GM12878 (cell line): ENCODE measurements at regions not wholly inside any gene's neighbourhood (a gene's known extent, or its start where the extent isn't known, plus 50 kb on each side); places are given as distances from the start of the nearest gene placed in this dataset.

Source experiments
- ATAC-seq: fragments of 200-7000 bp; cut with Tn5 transposase; 3 replicates; pipeline ENCODE4 v1.9.1; 2020; ENCODE audit warnings: mild to moderate bottlenecking, moderate library complexity
- BruUV-seq: library from RNA; stranded (reverse); fragments of 400-500 nt; replicated peaks from 2 replicates; lab custom pipeline; 2021; lab: Mats Ljungman, UMichigan
- CTCF ChIA-PET: fragments of 300-600 bp; sonication (Branson Sonifier 250); formaldehyde crosslinking; extraction: SDS; loops from one replicate; lab custom pipeline; 2021; ENCODE audit warnings: inconsistent platforms; lab: Yijun Ruan, JAX
- POLR2A ChIA-PET: fragments of 350-600 bp; formaldehyde crosslinking; extraction: SDS; loops from one replicate; lab custom pipeline; 2021; ENCODE audit warnings: inconsistent platforms; lab: Charles Lee
- RAD21 ChIA-PET: fragments of 300-600 bp; sonication (Branson Sonifier 250); formaldehyde crosslinking; loops from one replicate; lab custom pipeline; 2023; ENCODE audit warnings: antibody characterized with exemption; ENCODE audit not compliant: unreplicated experiment; lab: Charles Lee
- SMC1A ChIA-PET: fragments of 300-600 bp; sonication (Branson Sonifier 250); formaldehyde crosslinking; loops from one replicate; lab custom pipeline; 2023; ENCODE audit not compliant: unreplicated experiment, uncharacterized antibody; lab: Charles Lee
- DNase-seq: peaks from one replicate; pipeline ENCODE4 v3.0.0-alpha.2; 2011; ENCODE audit warnings: low read depth, low spot score
- FAIRE-seq: peaks from 3 replicates; lab custom pipeline; 2011; peaks lifted over from hg19 to GRCh38; lab: Jason Lieb, UNC
- H2AFZ ChIP-seq: 2 replicates; pipeline ENCODE4 v1.6.0; 2011; ENCODE audit warnings: low read depth, low read length, control low read depth; ENCODE audit not compliant: control insufficient read depth
- H3K27ac ChIP-seq: 2 replicates; pipeline ENCODE4 v1.5.1; 2011; ENCODE audit warnings: control low read depth; ENCODE audit not compliant: control insufficient read depth, insufficient read depth
- H3K27me3 ChIP-seq, 2 experiments: replicated peaks in 1 of 2; 2 replicates each; pipeline versions ENCODE4 v1.6.0 to v1.6.1; 2011; ENCODE audit warnings: low read length in 1 of 2; ENCODE audit not compliant: control insufficient read depth in 2 of 2, insufficient read depth in 2 of 2
- H3K36me3 ChIP-seq, 2 experiments: 2 replicates each; pipeline ENCODE4 v1.5.1; 2011; ENCODE audit warnings: low read length in 1 of 2; ENCODE audit not compliant: control insufficient read depth in 2 of 2, insufficient read depth in 2 of 2
- H3K4me1 ChIP-seq: 2 replicates; pipeline ENCODE4 v1.6.1; 2011; ENCODE audit warnings: mild to moderate bottlenecking, low read length, moderate library complexity, mixed read lengths; ENCODE audit not compliant: control insufficient read depth, insufficient read depth
- H3K4me2 ChIP-seq: 2 replicates; pipeline ENCODE4 v1.6.0; 2011; ENCODE audit warnings: control low read depth; ENCODE audit not compliant: control insufficient read depth, insufficient read depth
- H3K4me3 ChIP-seq: fragments of 200-600 bp; sonication (generic); 2 replicates; pipeline ENCODE4 v1.5.1; 2016
- H3K79me2 ChIP-seq: 2 replicates; pipeline ENCODE4 v1.6.0; 2011; ENCODE audit warnings: low read length; ENCODE audit not compliant: control insufficient read depth, insufficient read depth
- H3K9ac ChIP-seq: 2 replicates; pipeline ENCODE4 v1.8.0; 2011; ENCODE audit warnings: low read length, control low read depth, mixed read lengths; ENCODE audit not compliant: control insufficient read depth, insufficient read depth
- H3K9me3 ChIP-seq: replicated peaks from 3 replicates; pipeline ENCODE4 v1.5.1; 2011; ENCODE audit warnings: mild to moderate bottlenecking, low read length; ENCODE audit not compliant: control insufficient read depth, insufficient read depth
- H4K20me1 ChIP-seq: 2 replicates; pipeline ENCODE4 v1.6.0; 2011; ENCODE audit not compliant: control insufficient read depth, insufficient read depth
- FOXK2 ChIP-seq: fragments of 450-650 bp; IDR thresholded peaks from 2 replicates; pipeline ENCODE4 v1.6.1; 2017; ENCODE audit warnings: mild to moderate bottlenecking, moderate library complexity
- IRF3 ChIP-seq: fragments of 450-650 bp; IDR thresholded peaks from 2 replicates; pipeline ENCODE4 v1.6.1; 2014; ENCODE audit warnings: mild to moderate bottlenecking
- JUND ChIP-seq: IDR thresholded peaks from 2 replicates; pipeline ENCODE4 v1.6.1; 2012; ENCODE audit warnings: low read depth, mild to moderate bottlenecking, low read length, improper control_type of control experiment, moderate library complexity
- KLF5 ChIP-seq: fragments of 450-650 bp; IDR thresholded peaks from 2 replicates; pipeline ENCODE4 v1.6.1; 2014; ENCODE audit warnings: mild to moderate bottlenecking; ENCODE audit not compliant: partially characterized antibody
- RAD21 ChIP-seq: IDR thresholded peaks from 2 replicates; pipeline ENCODE4 v1.6.1; 2011; ENCODE audit warnings: mild to moderate bottlenecking, low read depth, low read length, moderate library complexity; ENCODE audit not compliant: insufficient read depth
- REST ChIP-seq: IDR thresholded peaks from 2 replicates; pipeline ENCODE4 v1.6.1; 2012; ENCODE audit warnings: mild to moderate bottlenecking, low read depth, low read length
- SRF ChIP-seq, 2 experiments: IDR thresholded peaks; 2 replicates each; pipeline ENCODE4 v1.6.1; 2011; ENCODE audit warnings: low read depth in 2 of 2, low read length in 2 of 2, mild to moderate bottlenecking in 1 of 2, moderate library complexity in 1 of 2
- TAF1 ChIP-seq: IDR thresholded peaks from 2 replicates; pipeline ENCODE4 v1.6.1; 2011; ENCODE audit warnings: mild to moderate bottlenecking, low read depth, low read length, borderline replicate concordance
- TARDBP ChIP-seq: IDR thresholded peaks from 2 replicates; pipeline ENCODE4 v1.6.1; 2016; ENCODE audit warnings: borderline replicate concordance
- USF1 ChIP-seq: IDR thresholded peaks from 2 replicates; pipeline ENCODE4 v1.6.1; 2011; ENCODE audit warnings: borderline replicate concordance, low read depth, mild to moderate bottlenecking, moderate library complexity, mixed read lengths, low read length; ENCODE audit not compliant: insufficient read depth; ENCODE audit errors: extremely low read length
- WGBS: methylation state at CpG from one replicate; pipeline ENCODE4 v1.1.6; 2016; ENCODE audit warnings: low lambda C conversion rate; ENCODE audit not compliant: insufficient replicate concordance, insufficient coverage; ENCODE audit errors: missing lambda C conversion rate; 5-methylcytosine and 5-hydroxymethylcytosine counted together
- in situ Hi-C: fragments of 300-500 bp; cut with MboI; formaldehyde crosslinking; loops from 9 replicates; pipeline ENCODE4 v1.14.3; 2018; ENCODE audit warnings: mixed read lengths
- intact Hi-C: fragments of 100-400 bp; cut with micrococcal nuclease; formaldehyde crosslinking; loops from one replicate; pipeline ENCODE4 v1.14.2; 2022; ENCODE audit not compliant: unreplicated experiment

- DNase-seq (no peak), ATAC-seq (no peak), FAIRE-seq (no peak)
- Histone ChIP-seq H3K4me1 (no peaks in the 10 kb centered on the region), H3K79me2 (no peaks in the 10 kb centered on the region), H3K9me3 (no peaks in the 10 kb centered on the region), H3K4me3 (no peak overlapping the region), H3K27me3 (no peaks in the 10 kb centered on the region; a peak in 1 of 4 replicates), H3K27ac (no peak overlapping the region), H3K9ac (no peak overlapping the region), H3K4me2 (no peak overlapping the region), H4K20me1 (no peaks in the 10 kb centered on the region), H2AFZ (no peak overlapping the region), H3K36me3 (no peaks in the 10 kb centered on the region)
- TF ChIP-seq RAD21: no peak
- TF ChIP-seq TAF1: no peak
- TF ChIP-seq TARDBP: no peak
- no peak for TF ChIP-seq USF1
- no peak for TF ChIP-seq IRF3
- no peak for TF ChIP-seq FOXK2
- no peak for TF ChIP-seq SRF (IDR thresholded peaks at IDR 0.05; ENCODE audit: low read depth in 2 of 2, low read length in 2 of 2)
- ChIA-PET POLR2A (no interaction called here), SMC1A (no interaction called here), CTCF (no interaction called here), RAD21 (no interaction called here)
- intact Hi-C loops: no loop called here
- BruUV-seq: no TSS peak
- in situ Hi-C loops: no loop called here
These were observed 241.9 kb downstream of the HHIPL2 start for GRCh38 chr1:222306011-222306410.

- in situ Hi-C loops: no loop called here
- ATAC-seq (no peak), FAIRE-seq (no peak), DNase-seq (no peak)
- H3K79me2 ChIP-seq: no peaks in the 10 kb centered on the region
- BruUV-seq: no TSS peak
- no peaks in the 10 kb centered on the region for H4K20me1 ChIP-seq
- CTCF ChIA-PET: no interaction called here
- H3K4me1 ChIP-seq: no peaks in the 10 kb centered on the region
- H3K4me3 ChIP-seq: no peak overlapping the region
- RAD21 ChIA-PET: no interaction called here
- POLR2A ChIA-PET: no interaction called here
- SMC1A ChIA-PET: no interaction called here
- no peaks in the 10 kb centered on the region for H3K36me3 ChIP-seq
- H3K27me3 ChIP-seq: no peaks in the 10 kb centered on the region
- intact Hi-C loops: no loop called here
- H3K9me3 ChIP-seq: no peaks in the 10 kb centered on the region
- no peak overlapping the region for H3K9ac ChIP-seq
- H3K27ac ChIP-seq: no peak overlapping the region
- no peak overlapping the region for H3K4me2 ChIP-seq
- H2AFZ ChIP-seq: no peak overlapping the region
- 12% methylated on average over 2 of the region's 2 CpGs for WGBS
- TF ChIP-seq REST (no peak), KLF5 (no peak), JUND (no peak)
These were observed 246.3 kb downstream of the HHIPL2 start for GRCh38 chr1:222301652-222302051.
